ENCODE measurements at regions not wholly inside any gene's neighbourhood (a gene's known extent, or its start where the extent isn't known, plus 50 kb on each side); places are given as distances from the start of the nearest gene placed in this dataset.

GRCh38 chr5:125501396-125501795, 755.0 kb upstream of the ZNF608 start:
- Histone ChIP-seq H3K4me2 (ENCODE audit: low read depth, low read length, poor library complexity, severe bottlenecking) (no peak overlapping the region), H3K9me2 (replicated peaks; ENCODE audit: insufficient read depth, low read length) (no peaks in the 10 kb centered on the region), H4K20me1 (ENCODE audit: insufficient read depth, low read depth, low read length) (no peaks in the 10 kb centered on the region), H3K9me3 (ENCODE audit: low read length) (no peaks in the 10 kb centered on the region), H3K27ac (ENCODE audit: low read length) (no peak overlapping the region), H3K9ac (ENCODE audit: low read length) (no peak overlapping the region), H3K36me3 (ENCODE audit: insufficient read depth, low read length) (no peaks in the 10 kb centered on the region), H3K4me1 (ENCODE audit: low read length) (no peaks in the 10 kb centered on the region), H3K27me3 (ENCODE audit: low read length) (no peaks in the 10 kb centered on the region), H2AFZ (ENCODE audit: low read length) (no peak overlapping the region), H3K79me2 (ENCODE audit: low read length) (no peaks in the 10 kb centered on the region), H3K4me3 (ENCODE audit: low read length) (no peak overlapping the region)
- DNase-seq: no peak

- DNase-seq: no peak
- Histone ChIP-seq H3K4me1 (ENCODE audit: low read length) (no peaks in the 10 kb centered on the region), H4K20me1 (ENCODE audit: insufficient read depth, low read depth, low read length) (no peaks in the 10 kb centered on the region), H3K36me3 (ENCODE audit: insufficient read depth, low read length) (no peaks in the 10 kb centered on the region), H3K4me3 (ENCODE audit: low read length) (no peak overlapping the region), H3K79me2 (ENCODE audit: low read length) (no peaks in the 10 kb centered on the region), H3K9ac (ENCODE audit: low read length) (no peak overlapping the region), H3K4me2 (ENCODE audit: low read depth, low read length, poor library complexity, severe bottlenecking) (no peak overlapping the region), H3K9me2 (replicated peaks; ENCODE audit: insufficient read depth, low read length) (no peaks in the 10 kb centered on the region), H3K27me3 (ENCODE audit: low read length) (no peaks in the 10 kb centered on the region), H3K27ac (ENCODE audit: low read length) (no peak overlapping the region), H3K9me3 (ENCODE audit: low read length) (no peaks in the 10 kb centered on the region), H2AFZ (ENCODE audit: low read length) (no peak overlapping the region)
Observed at GRCh38 chr5:125503946-125504345, 757.5 kb upstream of the ZNF608 start.

- Histone ChIP-seq H3K79me2 (ENCODE audit: low read length) (no peaks in the 10 kb centered on the region), H3K9ac (ENCODE audit: low read length) (no peak overlapping the region), H3K9me3 (ENCODE audit: low read length) (no peaks in the 10 kb centered on the region), H3K27me3 (ENCODE audit: low read length) (no peaks in the 10 kb centered on the region), H3K9me2 (replicated peaks; ENCODE audit: insufficient read depth, low read length) (no peaks in the 10 kb centered on the region), H3K27ac (ENCODE audit: low read length) (no peak overlapping the region), H3K4me3 (ENCODE audit: low read length) (no peak overlapping the region), H3K36me3 (ENCODE audit: insufficient read depth, low read length) (no peaks in the 10 kb centered on the region), H2AFZ (ENCODE audit: low read length) (no peak overlapping the region), H3K4me2 (ENCODE audit: low read depth, low read length, poor library complexity, severe bottlenecking) (no peak overlapping the region), H3K4me1 (ENCODE audit: low read length) (no peaks in the 10 kb centered on the region), H4K20me1 (ENCODE audit: insufficient read depth, low read depth, low read length) (no peaks in the 10 kb centered on the region)
- DNase-seq: no peak
Observed at GRCh38 chr5:125505115-125505514, 758.7 kb upstream of the ZNF608 start.

DNA sequence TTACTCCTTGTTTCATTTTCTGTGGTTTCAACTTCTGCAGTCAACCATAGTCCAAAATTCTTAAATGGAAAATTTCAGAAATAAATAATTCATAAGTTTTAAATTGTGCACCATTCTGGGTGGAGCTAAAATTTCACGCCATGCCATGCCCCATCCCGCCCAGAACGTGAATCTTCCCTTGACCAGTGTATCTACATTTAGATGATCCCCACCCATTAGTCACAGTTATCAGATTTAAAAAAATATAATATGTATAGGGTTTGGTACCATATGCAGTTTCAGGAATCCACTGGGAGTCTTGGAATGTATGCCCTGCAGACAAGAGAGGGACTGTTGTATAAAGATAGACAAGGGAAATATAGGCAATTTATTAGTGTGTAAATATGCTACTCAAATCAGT, 759.7 kb upstream of the ZNF608 start:
- no peaks in the 10 kb centered on the region for H3K36me3 ChIP-seq (ENCODE audit: insufficient read depth, low read length)
- H3K27me3 ChIP-seq (ENCODE audit: low read length): no peaks in the 10 kb centered on the region
- no peaks in the 10 kb centered on the region for H3K9me2 ChIP-seq (replicated peaks; ENCODE audit: insufficient read depth, low read length)
- no peak for DNase-seq
- no peaks in the 10 kb centered on the region; the same call in 1 of the 2 replicates for H3K9me3 ChIP-seq (ENCODE audit: low read length)
- H3K79me2 ChIP-seq (ENCODE audit: low read length): no peaks in the 10 kb centered on the region
- H3K4me3 ChIP-seq (ENCODE audit: low read length): no peak overlapping the region
- H3K4me2 ChIP-seq (ENCODE audit: low read depth, low read length, poor library complexity, severe bottlenecking): no peak overlapping the region
- H4K20me1 ChIP-seq (ENCODE audit: insufficient read depth, low read depth, low read length): no peaks in the 10 kb centered on the region
- no peak overlapping the region for H3K9ac ChIP-seq (ENCODE audit: low read length)
- no peaks in the 10 kb centered on the region for H3K4me1 ChIP-seq (ENCODE audit: low read length)
- no peak overlapping the region for H2AFZ ChIP-seq (ENCODE audit: low read length)
- H3K27ac ChIP-seq (ENCODE audit: low read length): no peak overlapping the region

- no peak for DNase-seq
- Histone ChIP-seq H3K4me3 (ENCODE audit: low read length) (no peak overlapping the region), H3K36me3 (ENCODE audit: insufficient read depth, low read length) (no peaks in the 10 kb centered on the region), H4K20me1 (ENCODE audit: insufficient read depth, low read depth, low read length) (no peaks in the 10 kb centered on the region), H3K4me1 (ENCODE audit: low read length) (no peaks in the 10 kb centered on the region), H3K9ac (ENCODE audit: low read length) (no peak overlapping the region), H2AFZ (ENCODE audit: low read length) (no peak overlapping the region), H3K79me2 (ENCODE audit: low read length) (no peaks in the 10 kb centered on the region), H3K27ac (ENCODE audit: low read length) (no peak overlapping the region), H3K9me3 (ENCODE audit: low read length) (peaks cover 3% of the 10 kb centered on the region; the same call in 1 of the 2 replicates), H3K9me2 (replicated peaks; ENCODE audit: insufficient read depth, low read length) (no peaks in the 10 kb centered on the region), H3K4me2 (ENCODE audit: low read depth, low read length, poor library complexity, severe bottlenecking) (no peak overlapping the region), H3K27me3 (ENCODE audit: low read length) (no peaks in the 10 kb centered on the region)
Observed at GRCh38 chr5:125508225-125508624, 761.8 kb upstream of the ZNF608 start.

DNA sequence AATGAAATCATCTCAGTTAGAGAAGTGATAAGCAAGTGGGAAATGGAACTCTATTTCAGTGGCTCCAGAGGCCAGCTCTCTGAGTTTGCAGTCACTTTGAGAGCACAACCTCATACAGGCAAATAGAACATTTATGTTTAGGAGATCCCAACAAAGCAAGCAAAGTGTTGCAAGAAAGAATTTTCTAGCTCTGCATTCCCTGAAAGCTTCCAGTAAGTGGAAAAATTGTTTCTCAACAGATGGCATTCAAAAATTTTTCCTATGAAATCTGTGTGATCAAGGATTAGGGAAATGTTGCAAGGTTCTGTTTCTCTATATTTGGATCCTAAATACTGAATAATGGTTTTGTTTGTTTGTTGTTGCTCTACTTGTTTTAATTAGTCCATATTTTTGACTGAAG, 764.2 kb upstream of the ZNF608 start:
- H3K36me3 ChIP-seq (ENCODE audit: insufficient read depth, low read length): no peaks in the 10 kb centered on the region
- no peaks in the 10 kb centered on the region for H3K9me2 ChIP-seq (replicated peaks; ENCODE audit: insufficient read depth, low read length)
- no peaks in the 10 kb centered on the region for H3K79me2 ChIP-seq (ENCODE audit: low read length)
- no peak overlapping the region for H2AFZ ChIP-seq (ENCODE audit: low read length)
- no peak overlapping the region for H3K4me2 ChIP-seq (ENCODE audit: low read depth, low read length, poor library complexity, severe bottlenecking)
- DNase-seq: no peak
- H3K9me3 ChIP-seq (ENCODE audit: low read length): peaks cover 3% of the 10 kb centered on the region; the same call in 1 of the 2 replicates
- H3K4me1 ChIP-seq (ENCODE audit: low read length): no peaks in the 10 kb centered on the region
- no peak overlapping the region for H3K9ac ChIP-seq (ENCODE audit: low read length)
- no peak overlapping the region for H3K4me3 ChIP-seq (ENCODE audit: low read length)
- H4K20me1 ChIP-seq (ENCODE audit: insufficient read depth, low read depth, low read length): no peaks in the 10 kb centered on the region
- no peak overlapping the region for H3K27ac ChIP-seq (ENCODE audit: low read length)
- no peaks in the 10 kb centered on the region for H3K27me3 ChIP-seq (ENCODE audit: low read length)

GRCh38 chr5:125517973-125518550, 771.6 kb upstream of the ZNF608 start:
- no peak for DNase-seq
- H3K4me2 ChIP-seq (ENCODE audit: low read depth, low read length, poor library complexity, severe bottlenecking): no peak overlapping the region
- no peak overlapping the region for H3K27ac ChIP-seq (ENCODE audit: low read length)
- H2AFZ ChIP-seq (ENCODE audit: low read length): no peak overlapping the region
- H3K4me3 ChIP-seq (ENCODE audit: low read length): no peak overlapping the region
- no peak overlapping the region for H3K9ac ChIP-seq (ENCODE audit: low read length)
- H3K9me2 ChIP-seq (replicated peaks; ENCODE audit: insufficient read depth, low read length): no peaks in the 10 kb centered on the region
- H3K36me3 ChIP-seq (ENCODE audit: insufficient read depth, low read length): no peaks in the 10 kb centered on the region
- H3K79me2 ChIP-seq (ENCODE audit: low read length): no peaks in the 10 kb centered on the region
- H3K9me3 ChIP-seq (ENCODE audit: low read length): peaks cover 20% of the 10 kb centered on the region
- H3K27me3 ChIP-seq (ENCODE audit: low read length): no peaks in the 10 kb centered on the region
- H3K4me1 ChIP-seq (ENCODE audit: low read length): no peaks in the 10 kb centered on the region
- H4K20me1 ChIP-seq (ENCODE audit: insufficient read depth, low read depth, low read length): no peaks in the 10 kb centered on the region

DNA sequence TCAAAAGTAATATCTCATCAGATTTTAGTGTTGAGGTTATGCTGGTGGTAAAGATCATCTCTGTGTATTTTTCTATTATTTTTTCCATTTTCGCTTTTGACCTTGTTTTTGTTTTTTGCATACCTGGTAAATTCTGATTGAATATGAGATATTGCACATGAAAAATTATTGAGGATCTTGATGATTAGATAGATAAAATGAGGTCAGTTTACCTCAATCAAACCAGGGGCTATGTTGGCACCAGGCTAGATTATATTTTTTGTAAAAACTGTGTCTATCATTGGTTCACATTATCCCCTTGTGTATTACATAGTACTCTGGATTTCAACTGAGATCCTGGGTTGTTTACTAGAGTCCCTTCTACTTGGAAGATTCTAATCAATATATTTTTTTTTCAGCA, 774.9 kb upstream of the ZNF608 start:
- Histone ChIP-seq H3K4me3 (ENCODE audit: low read length) (no peak overlapping the region), H3K9me2 (replicated peaks; ENCODE audit: insufficient read depth, low read length) (no peaks in the 10 kb centered on the region), H3K36me3 (ENCODE audit: insufficient read depth, low read length) (no peaks in the 10 kb centered on the region), H2AFZ (ENCODE audit: low read length) (no peak overlapping the region), H3K27me3 (ENCODE audit: low read length) (no peaks in the 10 kb centered on the region), H4K20me1 (ENCODE audit: insufficient read depth, low read depth, low read length) (no peaks in the 10 kb centered on the region), H3K27ac (ENCODE audit: low read length) (no peak overlapping the region), H3K79me2 (ENCODE audit: low read length) (no peaks in the 10 kb centered on the region), H3K4me1 (ENCODE audit: low read length) (no peaks in the 10 kb centered on the region), H3K9me3 (ENCODE audit: low read length) (peaks cover 24% of the 10 kb centered on the region), H3K4me2 (ENCODE audit: low read depth, low read length, poor library complexity, severe bottlenecking) (no peak overlapping the region), H3K9ac (ENCODE audit: low read length) (no peak overlapping the region)
- DNase-seq: no peak

DNA sequence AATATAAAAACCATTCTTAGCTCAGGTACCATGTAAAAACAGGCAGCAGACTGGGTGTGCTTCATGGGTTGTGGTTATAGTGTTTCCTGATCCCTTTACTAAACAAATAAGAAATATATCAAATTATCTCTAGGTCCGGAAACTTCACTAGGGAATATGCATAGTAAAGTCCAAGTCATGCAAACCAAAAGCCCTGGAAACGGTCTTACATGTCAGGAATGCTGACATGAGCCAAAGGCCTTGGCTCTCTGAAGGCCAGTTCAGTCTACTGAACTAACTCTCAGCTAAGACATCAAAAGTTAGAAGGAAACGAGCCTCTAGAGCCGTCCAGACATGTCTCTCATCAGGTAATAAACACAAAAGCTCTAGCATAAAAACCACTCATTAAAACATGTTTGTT, 778.9 kb upstream of the ZNF608 start:
- DNase-seq: no peak
- Histone ChIP-seq H3K27ac (ENCODE audit: low read length) (no peak overlapping the region), H3K9me2 (replicated peaks; ENCODE audit: insufficient read depth, low read length) (no peaks in the 10 kb centered on the region), H3K9me3 (ENCODE audit: low read length) (peaks cover 9% of the 10 kb centered on the region), H3K4me1 (ENCODE audit: low read length) (no peaks in the 10 kb centered on the region), H3K9ac (ENCODE audit: low read length) (no peak overlapping the region), H3K36me3 (ENCODE audit: insufficient read depth, low read length) (no peaks in the 10 kb centered on the region), H4K20me1 (ENCODE audit: insufficient read depth, low read depth, low read length) (no peaks in the 10 kb centered on the region), H3K4me3 (ENCODE audit: low read length) (no peak overlapping the region), H2AFZ (ENCODE audit: low read length) (no peak overlapping the region), H3K4me2 (ENCODE audit: low read depth, low read length, poor library complexity, severe bottlenecking) (no peak overlapping the region), H3K79me2 (ENCODE audit: low read length) (no peaks in the 10 kb centered on the region), H3K27me3 (ENCODE audit: low read length) (no peaks in the 10 kb centered on the region)

Data from Karpas-422 (cell line).